ENCODE measurements at regions not wholly inside any gene's neighbourhood (a gene's known extent, or its start where the extent isn't known, plus 50 kb on each side); places are given as distances from the start of the nearest gene placed in this dataset.

DNA sequence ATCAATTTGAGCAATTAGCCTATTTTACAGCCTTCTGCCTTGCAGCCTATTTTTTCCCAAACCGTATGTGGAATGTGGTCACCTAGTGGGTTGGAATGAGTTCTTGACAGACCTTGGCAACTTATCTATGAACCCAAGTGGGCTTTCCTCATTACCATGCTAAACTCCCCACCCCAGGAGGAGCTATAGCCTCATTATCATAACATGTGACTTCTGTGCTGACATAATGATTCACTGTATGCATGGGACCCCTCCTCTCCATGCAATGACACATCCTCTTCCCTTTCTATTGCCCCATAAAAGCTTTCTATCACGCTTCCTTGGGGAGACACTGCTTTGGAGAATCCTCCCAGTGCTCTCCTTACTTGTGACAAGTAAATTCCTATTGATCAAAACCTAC lies 83.5 kb upstream of the FHIT start:
- WGBS, 2 donors: 77 to 87% methylated on average over 2 of the region's 2 CpGs
- Histone ChIP-seq H3K4me1 (no peaks in the 10 kb centered on the region), H3K36me3 (no peaks in the 10 kb centered on the region), H3K27me3 (no peaks in the 10 kb centered on the region), H3K4me3 (no peak overlapping the region), H3K27ac (no peak overlapping the region), H3K9me3 (no peaks in the 10 kb centered on the region)
- DNase-seq: no peak
- TF ChIP-seq, protein P1, sequence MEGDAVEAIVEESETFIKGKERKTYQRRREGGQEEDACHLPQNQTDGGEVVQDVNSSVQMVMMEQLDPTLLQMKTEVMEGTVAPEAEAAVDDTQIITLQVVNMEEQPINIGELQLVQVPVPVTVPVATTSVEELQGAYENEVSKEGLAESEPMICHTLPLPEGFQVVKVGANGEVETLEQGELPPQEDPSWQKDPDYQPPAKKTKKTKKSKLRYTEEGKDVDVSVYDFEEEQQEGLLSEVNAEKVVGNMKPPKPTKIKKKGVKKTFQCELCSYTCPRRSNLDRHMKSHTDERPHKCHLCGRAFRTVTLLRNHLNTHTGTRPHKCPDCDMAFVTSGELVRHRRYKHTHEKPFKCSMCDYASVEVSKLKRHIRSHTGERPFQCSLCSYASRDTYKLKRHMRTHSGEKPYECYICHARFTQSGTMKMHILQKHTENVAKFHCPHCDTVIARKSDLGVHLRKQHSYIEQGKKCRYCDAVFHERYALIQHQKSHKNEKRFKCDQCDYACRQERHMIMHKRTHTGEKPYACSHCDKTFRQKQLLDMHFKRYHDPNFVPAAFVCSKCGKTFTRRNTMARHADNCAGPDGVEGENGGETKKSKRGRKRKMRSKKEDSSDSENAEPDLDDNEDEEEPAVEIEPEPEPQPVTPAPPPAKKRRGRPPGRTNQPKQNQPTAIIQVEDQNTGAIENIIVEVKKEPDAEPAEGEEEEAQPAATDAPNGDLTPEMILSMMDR (IDR thresholded peaks at IDR 0.05): no peak
- no peak for TF ChIP-seq POLR2AphosphoS5 (IDR thresholded peaks at IDR 0.05)
- no peak for TF ChIP-seq POLR2A (IDR thresholded peaks at IDR 0.05)
- TF ChIP-seq EP300 (IDR thresholded peaks at IDR 0.05): no peak
- no peak for ATAC-seq (ENCODE audit: low FRiP score in 2 of 2)

DNA sequence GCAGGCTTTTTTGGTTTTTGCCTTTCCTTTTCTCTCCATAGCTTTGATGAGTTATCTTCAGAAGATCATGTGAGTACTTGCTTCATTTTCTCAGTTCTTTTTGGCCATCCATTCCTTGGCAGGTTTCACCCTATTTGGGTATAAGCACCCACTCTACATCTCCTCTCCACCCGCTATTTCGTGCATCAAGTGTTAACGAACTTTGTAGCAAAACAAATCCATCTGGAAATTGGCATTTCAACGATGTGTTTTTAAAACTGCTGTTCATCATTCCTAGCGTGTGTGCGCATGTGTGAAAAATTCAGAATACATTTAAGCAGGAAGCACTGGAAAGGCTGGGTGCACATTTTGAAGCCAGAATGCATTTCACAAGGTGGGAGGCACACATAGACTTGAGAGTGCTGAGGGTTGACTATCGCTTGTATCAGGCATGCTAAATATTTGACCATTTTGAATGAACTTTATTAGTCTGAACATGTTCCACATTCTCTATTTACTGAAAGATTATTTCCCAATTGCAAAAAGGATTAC lies 89.7 kb upstream of the FHIT start:
- no peak overlapping the region for H3K4me3 ChIP-seq

DNA sequence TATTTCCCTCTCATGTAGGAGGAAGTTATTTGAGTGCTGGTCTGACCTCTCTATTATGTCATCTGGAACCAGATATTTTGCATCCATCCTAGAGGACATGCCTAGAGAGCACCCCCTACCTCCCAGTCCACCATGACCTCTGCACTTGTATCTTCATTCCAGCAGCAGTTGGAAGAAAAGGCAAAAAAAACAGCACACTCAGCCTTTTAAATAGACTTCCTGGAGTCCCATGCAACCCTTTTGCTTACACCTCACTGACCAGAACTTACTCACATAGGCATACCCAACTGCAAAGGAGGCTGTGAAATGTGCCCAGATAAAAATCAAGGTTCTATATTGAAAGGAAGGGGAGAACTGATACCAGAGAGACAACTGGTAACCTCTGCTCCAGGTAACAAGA lies 92.3 kb upstream of the FHIT start:
- no peaks in the 10 kb centered on the region for H3K27me3 ChIP-seq
- no peaks in the 10 kb centered on the region for H3K9me3 ChIP-seq
- DNase-seq (no peak), ATAC-seq (ENCODE audit: low FRiP score in 2 of 2) (no peak)
- H3K4me1 ChIP-seq: no peaks in the 10 kb centered on the region
- TF ChIP-seq EP300 (IDR thresholded peaks at IDR 0.05): no peak
- no peak for TF ChIP-seq POLR2AphosphoS5 (IDR thresholded peaks at IDR 0.05)
- no peak for TF ChIP-seq POLR2A (IDR thresholded peaks at IDR 0.05)
- TF ChIP-seq, protein P1 (IDR thresholded peaks at IDR 0.05): no peak
- H3K27ac ChIP-seq: no peak overlapping the region
- H3K36me3 ChIP-seq: no peaks in the 10 kb centered on the region
- H3K4me3 ChIP-seq: no peak overlapping the region

More for the DNA sequence above, 89.7 kb upstream of the FHIT start:
- H3K27ac ChIP-seq: no peak overlapping the region
- ATAC-seq (ENCODE audit: low FRiP score in 2 of 2) (no peak), DNase-seq (no peak)
- 70 to 76% methylated on average over 7 of the region's 7 CpGs for WGBS, 2 donors
- H3K4me1 ChIP-seq: no peaks in the 10 kb centered on the region
- no peaks in the 10 kb centered on the region for H3K9me3 ChIP-seq
- H3K36me3 ChIP-seq: no peaks in the 10 kb centered on the region
- TF ChIP-seq, protein P1 (IDR thresholded peaks at IDR 0.05): no peak
- TF ChIP-seq EP300 (IDR thresholded peaks at IDR 0.05): no peak
- no peak for TF ChIP-seq POLR2AphosphoS5 (IDR thresholded peaks at IDR 0.05)
- TF ChIP-seq POLR2A (IDR thresholded peaks at IDR 0.05): no peak
- H3K27me3 ChIP-seq: no peaks in the 10 kb centered on the region

DNA sequence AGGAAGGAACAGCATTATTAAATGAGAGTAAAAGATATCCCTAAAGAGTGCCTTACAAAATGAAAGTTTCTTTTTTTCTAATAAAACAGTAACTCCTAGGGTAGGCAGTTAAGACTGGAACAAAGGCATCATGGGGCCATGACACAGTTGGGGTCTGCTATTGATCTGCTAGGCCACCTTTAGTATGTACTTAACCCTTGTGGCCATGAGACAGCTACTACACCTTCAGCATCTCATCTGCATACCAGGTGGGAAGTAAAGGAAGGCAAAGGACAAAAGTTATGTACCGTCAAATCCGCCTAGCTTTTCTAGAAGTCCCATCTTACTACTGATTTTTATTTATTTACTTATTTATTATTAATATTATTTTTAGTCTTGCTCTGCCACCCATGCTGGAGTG lies 93.8 kb upstream of the FHIT start:
- Histone ChIP-seq H3K9me3 (no peaks in the 10 kb centered on the region), H3K36me3 (no peaks in the 10 kb centered on the region), H3K4me3 (no peak overlapping the region), H3K27me3 (no peaks in the 10 kb centered on the region), H3K27ac (no peak overlapping the region), H3K4me1 (no peaks in the 10 kb centered on the region)
- no peak for DNase-seq
- WGBS, 2 donors: 93 to 100% methylated on average over 2 of the region's 2 CpGs
- no peak for TF ChIP-seq POLR2AphosphoS5 (IDR thresholded peaks at IDR 0.05)
- TF ChIP-seq, protein P1 (IDR thresholded peaks at IDR 0.05): no peak
- TF ChIP-seq POLR2A (IDR thresholded peaks at IDR 0.05): no peak
- no peak for TF ChIP-seq EP300 (IDR thresholded peaks at IDR 0.05)
- ATAC-seq (ENCODE audit: low FRiP score in 2 of 2): no peak

DNA sequence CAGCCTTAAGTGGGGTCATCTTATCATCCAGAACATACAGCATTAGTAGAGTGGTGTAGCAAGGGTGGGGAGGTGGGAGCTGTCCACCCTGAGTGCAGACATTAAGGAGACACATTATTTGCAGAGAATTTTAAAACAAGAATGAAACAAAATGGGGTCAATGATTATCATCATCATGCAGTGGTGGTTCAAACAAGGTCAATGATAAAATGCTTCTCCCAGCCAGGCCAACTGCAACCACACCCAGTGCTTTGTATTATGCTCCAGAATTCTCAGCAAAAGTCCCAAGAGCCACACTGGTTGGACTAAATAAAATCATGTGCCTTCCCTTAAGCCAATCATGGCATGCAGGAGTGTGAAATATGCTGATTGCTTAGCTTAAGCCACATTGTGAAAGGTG lies 96.7 kb upstream of the FHIT start:
- Histone ChIP-seq H3K36me3 (no peaks in the 10 kb centered on the region), H3K9me3 (no peaks in the 10 kb centered on the region), H3K4me1 (no peaks in the 10 kb centered on the region), H3K27ac (no peak overlapping the region), H3K27me3 (no peaks in the 10 kb centered on the region), H3K4me3 (no peak overlapping the region)
- no peak for DNase-seq
- ATAC-seq (ENCODE audit: low FRiP score in 2 of 2): no peak
- TF ChIP-seq POLR2A (IDR thresholded peaks at IDR 0.05) (no peak), EP300 (IDR thresholded peaks at IDR 0.05) (no peak)

Measured in upper lobe of left lung (tissue), 6 donors.